ENCODE measurements at regions not wholly inside any gene's neighbourhood (a gene's known extent, or its start where the extent isn't known, plus 50 kb on each side); places are given as distances from the start of the nearest gene placed in this dataset.
"Not testable (repeated sequence)": the region's sequence is repeated elsewhere in the genome, so short reads cannot be mapped to it uniquely, and the experiment has no call there.

GRCh38 chr6:153553627-153554026, 422.5 kb upstream of the RGS17 start:
- DNase-seq (ENCODE audit: low read depth) = no peak

DNA sequence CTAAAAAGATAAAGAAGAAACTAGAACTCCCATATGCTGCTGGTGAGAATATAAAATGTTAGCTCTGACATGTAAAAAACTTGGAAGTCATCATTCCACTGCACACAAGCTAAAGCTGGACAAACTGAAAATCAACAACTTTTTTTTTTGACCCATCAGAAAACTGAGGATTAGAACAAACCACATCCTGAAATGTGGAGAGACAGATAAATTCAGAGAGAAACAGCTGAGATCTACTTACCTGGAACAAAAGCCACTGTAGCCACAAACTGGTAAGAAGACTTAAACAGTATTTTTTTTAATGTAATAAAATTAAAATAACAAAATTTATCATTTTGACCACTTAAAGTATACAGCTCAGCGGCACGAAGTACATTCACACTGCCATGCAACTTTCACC, 408.5 kb upstream of the RGS17 start:
- no peak for DNase-seq (ENCODE audit: low read depth)

GRCh38 chr6:153538491-153538890, 407.4 kb upstream of the RGS17 start:
- no peak for DNase-seq (ENCODE audit: low read depth)

GRCh38 chr6:153537422-153537821, 406.3 kb upstream of the RGS17 start:
- DNase-seq (ENCODE audit: low read depth) = no peak

DNA sequence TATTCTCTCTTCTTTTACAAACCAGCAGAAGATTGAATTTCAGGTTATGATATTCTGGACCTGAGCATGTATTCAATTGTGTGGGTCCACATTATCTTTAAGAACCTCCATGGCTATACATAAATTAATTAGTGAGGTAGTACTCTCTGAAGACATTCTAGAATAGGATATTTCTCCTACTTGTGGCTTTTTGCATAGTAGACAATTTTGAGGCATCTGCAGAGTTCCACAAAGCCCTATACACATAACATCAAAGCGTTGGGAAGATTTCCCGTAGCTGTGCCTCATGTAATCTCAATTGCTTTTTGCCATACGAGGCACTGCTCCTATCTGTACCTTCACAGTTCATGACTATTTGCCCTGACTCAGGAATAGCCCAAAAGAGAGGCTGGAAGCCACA, 395.4 kb upstream of the RGS17 start:
- no peak for DNase-seq (ENCODE audit: low read depth)

DNA sequence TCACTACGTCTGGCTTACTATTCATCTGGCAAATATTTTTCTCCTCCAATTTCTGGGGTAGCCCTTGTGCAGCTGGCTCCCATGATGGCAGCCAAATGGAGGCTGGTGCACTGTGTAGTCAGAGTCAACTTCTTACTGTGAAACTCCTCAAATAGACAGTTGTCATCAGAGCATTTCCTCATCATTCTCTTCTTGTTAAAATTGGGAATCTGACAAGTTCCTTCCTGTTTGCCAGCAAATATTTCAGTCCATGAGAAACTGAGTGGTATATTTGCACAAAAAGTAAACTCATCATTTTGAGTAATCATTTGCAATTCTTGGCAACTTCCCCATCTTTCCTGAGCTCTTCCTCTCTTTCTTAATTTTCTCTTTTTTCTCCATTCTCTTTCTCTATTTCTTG, 394.9 kb upstream of the RGS17 start:
- no peak for DNase-seq (ENCODE audit: low read depth)

DNA sequence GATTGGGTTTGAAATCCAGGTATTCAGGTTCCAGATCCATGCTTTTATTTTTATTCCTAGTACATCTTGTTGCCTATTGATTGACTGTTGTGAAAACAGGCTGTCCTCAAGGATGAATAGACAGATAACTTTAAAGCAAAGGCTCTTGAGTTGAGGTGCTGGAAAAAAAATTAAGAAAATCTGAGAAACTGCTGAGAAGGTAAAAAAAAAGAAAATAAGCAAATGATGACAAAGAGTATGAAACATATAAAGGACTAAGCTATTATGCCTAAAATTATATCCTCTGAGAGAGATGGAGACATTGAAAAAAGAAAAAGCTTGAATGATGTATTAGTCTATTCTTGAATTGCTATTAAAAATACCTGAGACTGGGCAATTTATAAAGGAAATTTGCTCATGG, 392.3 kb upstream of the RGS17 start:
- no peak for DNase-seq (ENCODE audit: low read depth)

- peak; percentile 18 for DNase-seq (ENCODE audit: low read depth)
These were observed 380.9 kb upstream of the RGS17 start for GRCh38 chr6:153511896-153512496.

DNA sequence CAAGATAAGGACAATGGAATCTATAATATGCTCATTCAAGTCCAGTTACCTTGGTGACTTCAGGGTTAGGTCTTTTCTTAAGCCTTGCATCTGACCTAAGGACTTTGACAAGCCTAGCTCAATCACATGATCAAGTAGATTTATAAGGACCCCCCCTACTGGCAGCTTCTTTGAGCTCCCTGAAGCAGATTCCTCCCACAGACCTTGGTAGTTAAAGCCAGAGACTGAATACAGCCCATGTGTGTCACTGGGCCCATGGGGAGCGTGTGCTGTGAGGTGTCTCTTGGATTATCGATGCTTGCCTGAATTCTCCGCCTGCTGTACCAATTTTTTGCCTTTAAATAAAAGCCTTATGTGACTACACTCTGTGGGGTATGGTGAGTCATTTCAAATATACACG, 372.7 kb upstream of the RGS17 start:
- DNase-seq (ENCODE audit: low read depth) = no peak

GRCh38 chr6:153493501-153493900, 362.4 kb upstream of the RGS17 start:
- DNase-seq (ENCODE audit: low read depth) = no peak

DNA sequence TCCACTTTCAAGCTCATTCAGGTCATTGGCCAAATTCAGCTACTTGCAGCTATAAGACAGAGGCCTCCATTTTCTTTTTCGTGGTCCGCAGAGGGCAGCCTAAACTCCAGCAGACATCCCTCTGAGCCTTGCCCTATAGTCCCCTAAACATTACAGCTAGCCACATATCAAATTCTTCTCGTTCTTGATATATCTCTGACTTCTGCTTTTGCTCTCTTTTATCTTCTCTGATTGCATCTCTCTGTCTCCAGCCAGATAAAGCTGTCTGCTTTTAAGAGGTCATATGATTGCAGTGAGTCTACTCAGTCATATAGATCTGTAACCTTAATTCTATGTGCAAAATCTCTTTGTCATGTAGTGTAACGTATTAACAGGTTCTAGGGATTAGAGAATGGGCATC, 358.4 kb upstream of the RGS17 start:
- DNase-seq (ENCODE audit: low read depth) = no peak

GRCh38 chr6:153488267-153488666, 357.2 kb upstream of the RGS17 start:
- no peak for DNase-seq (ENCODE audit: low read depth)

GRCh38 chr6:153485072-153485471, 354.0 kb upstream of the RGS17 start:
- no peak for DNase-seq (ENCODE audit: low read depth)

- no peak for DNase-seq (ENCODE audit: low read depth)
These were observed 353.0 kb upstream of the RGS17 start for GRCh38 chr6:153484056-153484455.

GRCh38 chr6:153476243-153476642, 345.2 kb upstream of the RGS17 start:
- DNase-seq (ENCODE audit: low read depth) = no peak

DNA sequence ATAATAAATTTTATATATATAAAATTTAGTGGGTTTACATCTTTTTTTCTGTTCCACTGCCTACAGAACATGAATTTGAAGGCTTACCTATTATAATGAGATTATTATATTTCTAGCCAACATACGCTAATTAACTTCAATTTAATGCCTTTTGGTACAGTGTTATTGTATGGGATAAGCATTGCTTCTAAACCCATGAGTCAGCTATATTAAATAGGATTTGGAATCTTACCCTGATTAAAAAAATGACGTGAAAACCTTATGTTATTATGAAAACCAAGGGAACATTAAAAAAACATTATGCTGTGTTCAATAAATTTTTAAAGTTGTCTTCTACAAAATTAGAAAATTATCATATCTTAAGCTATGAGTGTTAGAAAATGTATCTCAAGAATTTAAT, 334.0 kb upstream of the RGS17 start:
- no peak for DNase-seq (ENCODE audit: low read depth)

GRCh38 chr6:153449279-153449678, 318.2 kb upstream of the RGS17 start:
- no peak for DNase-seq (ENCODE audit: low read depth)

DNA sequence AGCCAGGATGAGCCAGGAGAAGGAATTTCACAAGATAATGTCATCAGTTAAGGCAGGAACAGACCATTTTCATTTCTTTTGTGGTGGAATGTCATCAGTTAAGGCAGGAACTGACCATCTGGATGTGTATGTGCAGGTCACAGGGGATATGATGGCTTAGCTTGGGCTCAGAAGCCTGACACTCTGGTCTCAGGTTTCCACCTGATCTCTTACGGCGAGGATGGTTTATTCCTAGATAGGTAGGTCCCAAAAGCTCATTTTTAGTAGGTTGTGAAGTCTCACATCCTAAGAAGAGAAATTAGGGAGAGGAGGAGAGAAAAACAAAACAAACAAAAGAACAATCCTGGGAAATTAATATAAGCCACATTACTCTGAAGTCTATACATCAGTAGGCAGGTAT, 311.7 kb upstream of the RGS17 start:
- not testable (repeated sequence) for DNase-seq (ENCODE audit: low read depth)

GRCh38 chr6:153442096-153442495, 311.0 kb upstream of the RGS17 start:
- DNase-seq (ENCODE audit: low read depth) = no peak

GRCh38 chr6:153437193-153437592, 306.1 kb upstream of the RGS17 start:
- no peak for DNase-seq (ENCODE audit: low read depth)

- no peak for DNase-seq (ENCODE audit: low read depth)
These were observed 305.3 kb upstream of the RGS17 start for GRCh38 chr6:153436351-153436750.

- no peak for DNase-seq (ENCODE audit: low read depth)
These were observed 304.7 kb upstream of the RGS17 start for GRCh38 chr6:153435787-153436186.

- DNase-seq (ENCODE audit: low read depth) = no peak
These were observed 294.5 kb upstream of the RGS17 start for GRCh38 chr6:153425536-153425935.

- no peak for DNase-seq (ENCODE audit: low read depth)
These were observed 293.8 kb upstream of the RGS17 start for GRCh38 chr6:153424719-153425400.

All from CMK (cell line).